Left lung (tissue), 4 donors: ENCODE measurements at regions not wholly inside any gene's neighbourhood (a gene's known extent, or its start where the extent isn't known, plus 50 kb on each side); places are given as distances from the start of the nearest gene placed in this dataset.

Experiments used
- ATAC-seq: fragments of 200-7000 bp; cut with Tn5 transposase; one replicate; pipeline ENCODE4 v1.9.1; 2020; ENCODE audit warnings: moderate library complexity
- DNase-seq, 4 donors: peaks; one replicate each; pipeline ENCODE4 v3.0.0-alpha.2; 2013 to 2020
- H3K27ac ChIP-seq, 2 donors: fragments of 200-600 bp; sonication (generic) in 1 of 2; one replicate each; pipeline versions ENCODE4 v1.5.0 to v1.8.0; 2020 to 2021
- H3K27me3 ChIP-seq, 2 donors: fragments of 200-600 bp; sonication (generic) in 1 of 2; one replicate each; pipeline versions ENCODE4 v1.5.0 to v1.8.0; 2020 to 2021
- H3K36me3 ChIP-seq, 2 donors: fragments of 200-600 bp; sonication (generic) in 1 of 2; one replicate each; pipeline versions ENCODE4 v1.5.0 to v1.8.0; 2020 to 2021
- H3K4me1 ChIP-seq, 2 donors: fragments of 200-600 bp; one replicate each; pipeline ENCODE4 v1.8.0; 2021
- H3K4me3 ChIP-seq, 2 donors: fragments of 200-600 bp; sonication (generic) in 1 of 2; one replicate each; pipeline versions ENCODE4 v1.5.0 to v1.8.0; 2020 to 2021; ENCODE audit warnings: mild to moderate bottlenecking in 1 of 2
- H3K9me3 ChIP-seq, 2 donors: fragments of 200-600 bp; sonication (generic) in 1 of 2; one replicate each; pipeline versions ENCODE4 v1.5.0 to v1.8.0; 2020 to 2021
- CTCF ChIP-seq, 2 donors: fragments of 200-600 bp; sonication (generic) in 1 of 2; IDR thresholded peaks; one replicate each; pipeline versions ENCODE4 v1.5.0 to v1.8.0; 2021; ENCODE audit warnings: antibody characterized with exemption in 2 of 2
- intact Hi-C, 2 donors: fragments of 100-400 bp; cut with DNase I; formaldehyde crosslinking; loops; one replicate each; pipeline versions ENCODE4 v1.11.2 to v1.14.2; 2022
- donor health status: DM: no; HTN: yes; CAD: no.
- donor health status: DM: no; HTN: no; CAD: no.

- H3K27me3 ChIP-seq, result no peaks in the 10 kb centered on the region
- no peak for TF ChIP-seq CTCF (IDR thresholded peaks at IDR 0.05)
- no peaks in the 10 kb centered on the region for H3K4me1 ChIP-seq
- intact Hi-C loops, result no loop called here
- ATAC-seq (peak; percentile 41), DNase-seq (peak in 1 of 4 donors; percentile 3)
- no peak overlapping the region for H3K27ac ChIP-seq
- H3K36me3 ChIP-seq, result no peaks in the 10 kb centered on the region
- H3K9me3 ChIP-seq, result peaks cover 0 to 39% of the 10 kb centered on the region in 2 donors
- H3K4me3 ChIP-seq, result no peak overlapping the region
Measured at GRCh38 chr2:13745330-13745729, 887.2 kb upstream of the LRATD1 start.

- Histone ChIP-seq H3K36me3 (no peaks in the 10 kb centered on the region), H3K4me3 (no peak overlapping the region), H3K9me3 (peaks cover 0 to 6% of the 10 kb centered on the region in 2 donors), H3K4me1 (no peaks in the 10 kb centered on the region), H3K27ac (no peak overlapping the region), H3K27me3 (no peaks in the 10 kb centered on the region)
- no peak for DNase-seq
- no peak for ATAC-seq
- intact Hi-C loops, result no loop called here
- no peak for TF ChIP-seq CTCF (IDR thresholded peaks at IDR 0.05)
Measured at GRCh38 chr2:13751955-13752354, 880.6 kb upstream of the LRATD1 start.

- DNase-seq, result no peak
- no peak overlapping the region for H3K27ac ChIP-seq
- TF ChIP-seq CTCF (IDR thresholded peaks at IDR 0.05), result no peak
Measured at GRCh38 chr2:13758412-13758811, 874.1 kb upstream of the LRATD1 start.

GRCh38 chr2:13768274-13768673, 864.2 kb upstream of the LRATD1 start:
- Histone ChIP-seq H3K36me3 (no peaks in the 10 kb centered on the region), H3K4me1 (no peaks in the 10 kb centered on the region), H3K9me3 (peaks cover 0 to 2% of the 10 kb centered on the region in 2 donors), H3K4me3 (no peak overlapping the region), H3K27me3 (no peaks in the 10 kb centered on the region), H3K27ac (no peak overlapping the region)
- DNase-seq (no peak), ATAC-seq (no peak)
- no peak for TF ChIP-seq CTCF (IDR thresholded peaks at IDR 0.05)
- intact Hi-C loops, result no loop called here

More at GRCh38 chr2:13758412-13758811, 874.1 kb upstream of the LRATD1 start:
- H3K4me1 ChIP-seq, result no peaks in the 10 kb centered on the region
- intact Hi-C loops, result no loop called here
- no peaks in the 10 kb centered on the region for H3K36me3 ChIP-seq
- no peak for ATAC-seq
- peaks cover 0 to 8% of the 10 kb centered on the region in 2 donors for H3K9me3 ChIP-seq
- H3K4me3 ChIP-seq, result no peak overlapping the region
- no peaks in the 10 kb centered on the region for H3K27me3 ChIP-seq

- no peak overlapping the region for H3K4me3 ChIP-seq
- no peak overlapping the region for H3K27ac ChIP-seq
- H3K4me1 ChIP-seq, result no peaks in the 10 kb centered on the region
- H3K36me3 ChIP-seq, result no peaks in the 10 kb centered on the region
- TF ChIP-seq CTCF (IDR thresholded peaks at IDR 0.05), result no peak
- H3K9me3 ChIP-seq, result peaks cover 0 to 2% of the 10 kb centered on the region in 2 donors
- ATAC-seq, result no peak
- H3K27me3 ChIP-seq, result no peaks in the 10 kb centered on the region
- no peak for DNase-seq
- intact Hi-C loops, result no loop called here
Measured at GRCh38 chr2:13770279-13770678, 862.2 kb upstream of the LRATD1 start.
